Astrocyte (in vitro differentiated cells and primary cell): ENCODE measurements at regions not wholly inside any gene's neighbourhood (a gene's known extent, or its start where the extent isn't known, plus 50 kb on each side); places are given as distances from the start of the nearest gene placed in this dataset.

Source experiments
- DNase-seq: peaks from one replicate; pipeline ENCODE4 v3.0.0-alpha.2; 2010; ENCODE audit warnings: low read depth
- FAIRE-seq: peaks from 2 replicates; lab custom pipeline; 2011; peaks lifted over from hg19 to GRCh38; lab: Jason Lieb, UNC
- H2AFZ ChIP-seq: 2 replicates; pipeline ENCODE4 v1.6.0; 2012; ENCODE audit warnings: low read depth, low read length, inconsistent platforms
- H3K27ac ChIP-seq: 2 replicates; pipeline ENCODE4 v1.5.1; 2011; ENCODE audit warnings: low read depth, low read length, inconsistent platforms
- H3K27me3 ChIP-seq: 2 replicates; pipeline ENCODE4 v1.6.0; 2011; ENCODE audit warnings: low read length, inconsistent platforms; ENCODE audit not compliant: insufficient read depth
- H3K36me3 ChIP-seq: 2 replicates; pipeline ENCODE4 v1.5.1; 2011; ENCODE audit warnings: low read length, inconsistent platforms; ENCODE audit not compliant: insufficient read depth
- H3K4me1 ChIP-seq: 2 replicates; pipeline ENCODE4 v1.5.1; 2011; ENCODE audit warnings: low read length, inconsistent platforms; ENCODE audit not compliant: insufficient read depth
- H3K4me2 ChIP-seq: 2 replicates; pipeline ENCODE4 v1.6.0; 2012; ENCODE audit warnings: low read length, inconsistent platforms
- H3K4me3 ChIP-seq: 2 replicates; pipeline ENCODE4 v1.5.1; 2011; ENCODE audit warnings: low read depth, mild to moderate bottlenecking, low read length, inconsistent platforms; ENCODE audit not compliant: insufficient read depth
- H3K79me2 ChIP-seq: 2 replicates; pipeline ENCODE4 v1.6.0; 2012; ENCODE audit warnings: mild to moderate bottlenecking, low read length, inconsistent platforms; ENCODE audit not compliant: insufficient read depth
- H3K9ac ChIP-seq: 2 replicates; pipeline ENCODE4 v1.6.0; 2012; ENCODE audit warnings: mild to moderate bottlenecking, low read length, inconsistent platforms
- H3K9me3 ChIP-seq: 2 replicates; pipeline ENCODE4 v1.5.1; 2012; ENCODE audit warnings: low read depth, mild to moderate bottlenecking, low read length, inconsistent platforms; ENCODE audit not compliant: insufficient read depth
- H4K20me1 ChIP-seq: 2 replicates; pipeline ENCODE4 v1.6.0; 2012; ENCODE audit warnings: low read length, inconsistent platforms; ENCODE audit not compliant: insufficient read depth
- H3K27ac Mint-ChIP-seq: one replicate; pipeline ENCODE4 v1.8.0; 2021; ENCODE audit warnings: mild to moderate bottlenecking, mixed read lengths; ENCODE audit not compliant: unreplicated experiment
- H3K27me3 Mint-ChIP-seq: one replicate; pipeline ENCODE4 v1.8.0; 2021; ENCODE audit warnings: low read depth, mixed read lengths; ENCODE audit not compliant: unreplicated experiment
- H3K36me3 Mint-ChIP-seq: one replicate; pipeline ENCODE4 v1.8.0; 2021; ENCODE audit warnings: low read depth, mixed read lengths; ENCODE audit not compliant: unreplicated experiment
- H3K4me1 Mint-ChIP-seq: one replicate; pipeline ENCODE4 v1.8.0; 2021; ENCODE audit warnings: low read depth, mixed read lengths; ENCODE audit not compliant: unreplicated experiment
- H3K4me3 Mint-ChIP-seq: one replicate; pipeline ENCODE4 v1.8.0; 2021; ENCODE audit warnings: mild to moderate bottlenecking, moderate library complexity, mixed read lengths; ENCODE audit not compliant: unreplicated experiment
- H3K9me3 Mint-ChIP-seq: one replicate; pipeline ENCODE4 v1.8.0; 2021; ENCODE audit warnings: mild to moderate bottlenecking, mixed read lengths; ENCODE audit not compliant: unreplicated experiment
- EZH2 ChIP-seq: IDR thresholded peaks from 2 replicates; pipeline ENCODE4 v1.6.1; 2012; ENCODE audit warnings: mild to moderate bottlenecking, low read length, inconsistent platforms; ENCODE audit not compliant: insufficient read depth
- TF ChIP-seq, protein P1 (sequence below): IDR thresholded peaks from 2 replicates; pipeline ENCODE4 v1.5.1; 2011; ENCODE audit warnings: low read depth, mild to moderate bottlenecking, inconsistent platforms, low read length, moderate library complexity; ENCODE audit not compliant: insufficient read depth

DNA sequence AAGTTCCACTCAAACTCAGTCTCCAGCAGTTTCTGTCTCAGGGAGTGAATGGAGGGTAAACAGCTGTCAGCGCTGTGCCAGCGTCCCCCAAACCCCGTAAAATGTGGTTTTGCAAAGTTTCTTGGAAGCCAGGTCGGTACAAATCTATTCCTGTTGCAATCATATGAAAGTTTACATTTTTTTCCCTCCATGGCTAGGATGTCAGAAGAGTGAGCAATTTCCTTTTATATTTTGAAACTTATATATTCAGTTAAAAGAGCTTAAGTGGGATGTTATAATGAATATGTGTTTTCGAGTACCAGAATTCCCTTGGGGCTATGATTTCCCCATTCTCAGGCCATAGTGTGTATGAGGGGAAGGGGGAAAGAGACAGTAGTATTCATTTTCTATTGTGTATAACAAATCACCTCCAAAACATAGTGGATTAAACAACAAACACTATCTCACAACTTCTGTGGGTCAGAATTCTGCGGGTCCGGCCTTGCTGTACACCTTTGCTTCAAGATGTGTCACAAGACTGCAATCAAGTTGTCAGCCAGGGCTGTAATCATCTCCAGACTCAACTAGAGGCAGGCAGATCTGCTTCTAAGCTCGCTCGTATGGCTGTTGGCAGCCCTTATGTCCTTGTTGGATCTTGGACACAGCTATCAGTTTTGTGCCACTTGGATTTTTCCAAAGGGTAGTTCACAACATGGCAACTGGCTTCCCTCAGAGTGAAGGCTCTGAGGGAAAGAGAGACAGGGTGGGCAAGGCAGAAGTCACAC is 107.4 kb downstream of the SNX18 start:
- Mint-ChIP-seq H3K36me3 (peaks cover 2% of the 10 kb centered on the region), H3K4me3 (no peak overlapping the region), H3K9me3 (peaks cover 6% of the 10 kb centered on the region), H3K27me3 (peaks cover 31% of the 10 kb centered on the region), H3K27ac (no peak overlapping the region), H3K4me1 (peaks cover 13% of the 10 kb centered on the region)
- Histone ChIP-seq H3K4me2 (no peak overlapping the region), H2AFZ (no peak overlapping the region), H3K4me1 (peaks cover under 1% of the 10 kb centered on the region), H4K20me1 (no peaks in the 10 kb centered on the region), H3K36me3 (no peaks in the 10 kb centered on the region), H3K9me3 (no peaks in the 10 kb centered on the region), H3K27ac (no peak overlapping the region), H3K27me3 (peaks cover 2% of the 10 kb centered on the region), H3K79me2 (no peaks in the 10 kb centered on the region), H3K9ac (no peak overlapping the region), H3K4me3 (no peak overlapping the region)
- no peak for DNase-seq
- TF ChIP-seq, protein P1, sequence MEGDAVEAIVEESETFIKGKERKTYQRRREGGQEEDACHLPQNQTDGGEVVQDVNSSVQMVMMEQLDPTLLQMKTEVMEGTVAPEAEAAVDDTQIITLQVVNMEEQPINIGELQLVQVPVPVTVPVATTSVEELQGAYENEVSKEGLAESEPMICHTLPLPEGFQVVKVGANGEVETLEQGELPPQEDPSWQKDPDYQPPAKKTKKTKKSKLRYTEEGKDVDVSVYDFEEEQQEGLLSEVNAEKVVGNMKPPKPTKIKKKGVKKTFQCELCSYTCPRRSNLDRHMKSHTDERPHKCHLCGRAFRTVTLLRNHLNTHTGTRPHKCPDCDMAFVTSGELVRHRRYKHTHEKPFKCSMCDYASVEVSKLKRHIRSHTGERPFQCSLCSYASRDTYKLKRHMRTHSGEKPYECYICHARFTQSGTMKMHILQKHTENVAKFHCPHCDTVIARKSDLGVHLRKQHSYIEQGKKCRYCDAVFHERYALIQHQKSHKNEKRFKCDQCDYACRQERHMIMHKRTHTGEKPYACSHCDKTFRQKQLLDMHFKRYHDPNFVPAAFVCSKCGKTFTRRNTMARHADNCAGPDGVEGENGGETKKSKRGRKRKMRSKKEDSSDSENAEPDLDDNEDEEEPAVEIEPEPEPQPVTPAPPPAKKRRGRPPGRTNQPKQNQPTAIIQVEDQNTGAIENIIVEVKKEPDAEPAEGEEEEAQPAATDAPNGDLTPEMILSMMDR, result no peak
- no peak for TF ChIP-seq EZH2
- no peak for FAIRE-seq

DNA sequence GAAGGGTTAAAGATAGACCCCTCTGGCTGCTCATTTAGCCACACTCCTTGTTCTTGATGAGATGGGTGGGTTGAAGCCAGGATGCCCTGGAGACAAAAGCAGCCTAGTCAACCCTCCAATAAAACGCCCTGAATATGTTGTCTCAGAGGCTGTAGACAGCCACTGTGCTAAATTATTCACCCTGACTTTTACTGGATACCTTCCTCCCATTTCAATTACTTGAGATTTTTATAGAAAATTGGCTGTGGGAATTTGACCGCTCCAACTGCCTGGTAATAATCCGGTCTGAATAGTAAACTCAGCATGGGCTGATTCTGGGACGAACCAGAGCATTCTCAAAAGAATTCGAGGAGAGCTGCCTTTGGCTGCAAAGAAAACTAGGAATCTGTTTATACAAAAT is 104.2 kb downstream of the SNX18 start:
- TF ChIP-seq, protein P1, result no peak
- no peak for TF ChIP-seq EZH2
- peaks cover 2% of the 10 kb centered on the region for H3K27me3 ChIP-seq
- no peak overlapping the region for H3K4me3 Mint-ChIP-seq
- H3K9me3 Mint-ChIP-seq, result no peaks in the 10 kb centered on the region
- peaks cover 15% of the 10 kb centered on the region for H3K4me1 Mint-ChIP-seq
- no peaks in the 10 kb centered on the region for H3K36me3 ChIP-seq
- H4K20me1 ChIP-seq, result no peaks in the 10 kb centered on the region
- no peak overlapping the region for H3K27ac Mint-ChIP-seq
- no peaks in the 10 kb centered on the region for H3K36me3 Mint-ChIP-seq
- H3K9ac ChIP-seq, result no peak overlapping the region
- no peaks in the 10 kb centered on the region for H3K9me3 ChIP-seq
- no peak overlapping the region for H3K27ac ChIP-seq
- no peak for DNase-seq
- no peak for FAIRE-seq
- no peak overlapping the region for H3K4me3 ChIP-seq
- peaks cover 25% of the 10 kb centered on the region for H3K27me3 Mint-ChIP-seq
- H2AFZ ChIP-seq, result no peak overlapping the region
- no peak overlapping the region for H3K4me2 ChIP-seq
- no peaks in the 10 kb centered on the region for H3K79me2 ChIP-seq
- H3K4me1 ChIP-seq, result peaks cover 5% of the 10 kb centered on the region

DNA sequence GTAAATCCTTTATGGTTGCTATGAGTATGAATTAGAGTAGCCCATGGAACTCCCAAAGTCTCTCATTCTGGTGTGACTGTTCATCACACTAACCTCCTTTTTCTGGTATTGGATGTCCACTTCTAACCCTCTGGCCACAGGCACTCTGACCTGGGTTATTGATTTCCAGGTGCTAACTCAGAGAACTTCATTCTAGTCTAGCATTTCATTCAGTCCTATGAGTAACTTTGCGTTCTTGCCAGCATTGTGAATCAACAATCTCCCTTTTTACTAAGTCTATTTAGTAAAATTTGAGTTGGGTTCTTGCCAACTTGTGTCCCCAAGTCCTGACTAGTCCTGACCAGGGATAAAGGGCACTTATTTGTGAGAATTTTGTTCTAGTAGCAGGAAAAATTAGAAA is 103.5 kb downstream of the SNX18 start:
- DNase-seq, result no peak

More for the DNA sequence above, 103.5 kb downstream of the SNX18 start:
- Histone ChIP-seq H3K79me2 (no peaks in the 10 kb centered on the region), H3K9me3 (no peaks in the 10 kb centered on the region), H3K9ac (no peak overlapping the region), H2AFZ (no peak overlapping the region), H3K27ac (no peak overlapping the region), H4K20me1 (no peaks in the 10 kb centered on the region), H3K36me3 (no peaks in the 10 kb centered on the region), H3K4me2 (no peak overlapping the region), H3K4me3 (no peak overlapping the region), H3K27me3 (peaks cover 2% of the 10 kb centered on the region), H3K4me1 (peaks cover 5% of the 10 kb centered on the region)
- H3K9me3 Mint-ChIP-seq, result no peaks in the 10 kb centered on the region
- no peaks in the 10 kb centered on the region for H3K36me3 Mint-ChIP-seq
- H3K4me1 Mint-ChIP-seq, result peaks cover 15% of the 10 kb centered on the region
- peaks cover 25% of the 10 kb centered on the region for H3K27me3 Mint-ChIP-seq
- no peak overlapping the region for H3K4me3 Mint-ChIP-seq
- no peak for FAIRE-seq
- H3K27ac Mint-ChIP-seq, result no peak overlapping the region
- no peak for TF ChIP-seq EZH2
